ENCODE measurements at regions not wholly inside any gene's neighbourhood (a gene's known extent, or its start where the extent isn't known, plus 50 kb on each side); places are given as distances from the start of the nearest gene placed in this dataset.
"Not testable (repeated sequence)": the region's sequence is repeated elsewhere in the genome, so short reads cannot be mapped to it uniquely, and the experiment has no call there.

GRCh38 chr1:119254067-119254720, 113.7 kb upstream of the WARS2 start:
- ATAC-seq (no peak), DNase-seq (ENCODE audit: low read depth, low spot score) (no peak)
- no peaks in the 10 kb centered on the region for H3K36me3 ChIP-seq (ENCODE audit: control insufficient read depth, insufficient read depth, low read length)
- in situ Hi-C loops (cut with HindIII; ENCODE audit: low pct_unique_long_range_greater_than_20kb, low sequenced_read_pairs), result no loop called here
- POLR2A ChIA-PET, result no interaction called here
- H3K9me3 ChIP-seq (ENCODE audit: control insufficient read depth, insufficient read depth, low read depth, low read length), result no peaks in the 10 kb centered on the region
- H3K27me3 ChIP-seq (ENCODE audit: control insufficient read depth, insufficient read depth, low read length), result no peaks in the 10 kb centered on the region
- no peaks in the 10 kb centered on the region for H3K4me1 ChIP-seq (ENCODE audit: control insufficient read depth, insufficient read depth, low read length)
- intact Hi-C loops (cut with micrococcal nuclease; ENCODE audit: unreplicated experiment), result no loop called here
- no peak overlapping the region for H3K4me3 ChIP-seq (ENCODE audit: low read depth in 2 of 2, low read length in 2 of 2)
- CTCF ChIA-PET, result no interaction called here
- no TSS peak for BruUV-seq (replicated peaks)
- no peak for TF ChIP-seq POLR2AphosphoS5 (IDR thresholded peaks at IDR 0.05; ENCODE audit: low read depth, low read length)
- TF ChIP-seq CTCF (IDR thresholded peaks at IDR 0.05), result no peak
- no peak for TF ChIP-seq REST (IDR thresholded peaks at IDR 0.05; ENCODE audit: insufficient read depth in 1 of 2, low read depth in 2 of 2, low read length in 1 of 2)
- TF ChIP-seq SIN3A (IDR thresholded peaks at IDR 0.05; ENCODE audit: borderline replicate concordance, insufficient read depth, low read depth, low read length), result no peak
- no peak for TF ChIP-seq TCF7L2 (IDR thresholded peaks at IDR 0.05; ENCODE audit: low read depth, low read length)
- no peak overlapping the region for H3K27ac ChIP-seq (ENCODE audit: low read length)

- POLR2A ChIA-PET; intact Hi-C loops (cut with micrococcal nuclease; ENCODE audit: unreplicated experiment); in situ Hi-C loops (cut with HindIII; ENCODE audit: low pct_unique_long_range_greater_than_20kb, low sequenced_read_pairs): not testable (repeated sequence)
Observed at GRCh38 chr1:119256089-119256488, 112.5 kb upstream of the HAO2 start.

GRCh38 chr1:119260506-119260905, 108.1 kb upstream of the HAO2 start:
- ATAC-seq (no peak), DNase-seq (ENCODE audit: low read depth, low spot score) (no peak)
- Histone ChIP-seq H3K4me1 (ENCODE audit: control insufficient read depth, insufficient read depth, low read length) (no peaks in the 10 kb centered on the region), H3K27me3 (ENCODE audit: control insufficient read depth, insufficient read depth, low read length) (no peaks in the 10 kb centered on the region), H3K36me3 (ENCODE audit: control insufficient read depth, insufficient read depth, low read length) (no peaks in the 10 kb centered on the region), H3K9me3 (ENCODE audit: control insufficient read depth, insufficient read depth, low read depth, low read length) (no peaks in the 10 kb centered on the region), H3K27ac (ENCODE audit: low read length) (no peak overlapping the region), H3K4me3 (ENCODE audit: low read depth in 2 of 2, low read length in 2 of 2) (no peak overlapping the region)
- POLR2A ChIA-PET, result no interaction called here
- CTCF ChIA-PET, result no interaction called here
- intact Hi-C loops (cut with micrococcal nuclease; ENCODE audit: unreplicated experiment) (no loop called here), in situ Hi-C loops (cut with HindIII; ENCODE audit: low pct_unique_long_range_greater_than_20kb, low sequenced_read_pairs) (no loop called here)
- TF ChIP-seq REST (IDR thresholded peaks at IDR 0.05; ENCODE audit: insufficient read depth in 1 of 2, low read depth in 2 of 2, low read length in 1 of 2) (no peak), SIN3A (IDR thresholded peaks at IDR 0.05; ENCODE audit: borderline replicate concordance, insufficient read depth, low read depth, low read length) (no peak), TCF7L2 (IDR thresholded peaks at IDR 0.05; ENCODE audit: low read depth, low read length) (no peak), POLR2AphosphoS5 (IDR thresholded peaks at IDR 0.05; ENCODE audit: low read depth, low read length) (no peak), CTCF (IDR thresholded peaks at IDR 0.05) (no peak)
- BruUV-seq (replicated peaks), result no TSS peak

More at GRCh38 chr1:119256089-119256488, 112.5 kb upstream of the HAO2 start:
- DNase-seq (ENCODE audit: low read depth, low spot score); CTCF ChIA-PET; H3K9me3 ChIP-seq (ENCODE audit: control insufficient read depth, insufficient read depth, low read depth, low read length); H3K4me1 ChIP-seq (ENCODE audit: control insufficient read depth, insufficient read depth, low read length); H3K36me3 ChIP-seq (ENCODE audit: control insufficient read depth, insufficient read depth, low read length); BruUV-seq (replicated peaks); H3K27ac ChIP-seq (ENCODE audit: low read length); H3K4me3 ChIP-seq (ENCODE audit: low read depth in 2 of 2, low read length in 2 of 2); ATAC-seq; H3K27me3 ChIP-seq (ENCODE audit: control insufficient read depth, insufficient read depth, low read length): not testable (repeated sequence)

Data from Panc1 (cell line).